ACHN (cell line): ENCODE measurements at regions not wholly inside any gene's neighbourhood (a gene's known extent, or its start where the extent isn't known, plus 50 kb on each side); places are given as distances from the start of the nearest gene placed in this dataset.

ENCODE experiments used
- DNase-seq: peaks from one replicate; pipeline ENCODE4 v3.0.0-alpha.2; 2015
- in situ Hi-C: cut with HindIII; loops from 2 replicates; pipeline ENCODE4 v1.10.0; 2017; ENCODE audit warnings: low sequenced_read_pairs, low pct_ligation_motif_present, low pct_unique_long_range_greater_than_20kb

GRCh38 chr5:152007653-152008335, 83.1 kb upstream of the GLRA1 start:
- DNase-seq = no peak
- in situ Hi-C loops = no loop called here

GRCh38 chr5:152004095-152004494, 79.4 kb upstream of the GLRA1 start:
- in situ Hi-C loops = no loop called here

More at GRCh38 chr5:152004095-152004494, 79.4 kb upstream of the GLRA1 start:
- DNase-seq = no peak
